C4-2B (cell line): ENCODE measurements at regions not wholly inside any gene's neighbourhood (a gene's known extent, or its start where the extent isn't known, plus 50 kb on each side); places are given as distances from the start of the nearest gene placed in this dataset.

Experiments
- H3K27ac ChIP-seq: fragments of 450-650 bp; 2 replicates; pipeline ENCODE4 v1.5.1; 2017
- CTCF ChIP-seq: fragments of 450-650 bp; conservative IDR thresholded peaks from 2 replicates; pipeline ENCODE4 v1.5.1; 2017; ENCODE audit warnings: mild to moderate bottlenecking
- ZFX ChIP-seq: fragments of 450-650 bp; IDR thresholded peaks from 2 replicates; pipeline ENCODE4 v1.6.1; 2017

- no peak overlapping the region for H3K27ac ChIP-seq
- no peak for TF ChIP-seq CTCF
- TF ChIP-seq ZFX = no peak
Measured at GRCh38 chrX:68928401-68928800, 99.6 kb downstream of the EFNB1 start.

- no peak overlapping the region for H3K27ac ChIP-seq
- no peak for TF ChIP-seq CTCF
- no peak for TF ChIP-seq ZFX
Measured at GRCh38 chrX:68927178-68927577, 98.4 kb downstream of the EFNB1 start.

GRCh38 chrX:68923147-68923546, 94.3 kb downstream of the EFNB1 start:
- TF ChIP-seq ZFX = no peak
- TF ChIP-seq CTCF = no peak
- no peak overlapping the region for H3K27ac ChIP-seq

- no peak overlapping the region for H3K27ac ChIP-seq
- TF ChIP-seq ZFX (no peak), CTCF (no peak)
Measured at GRCh38 chrX:68922013-68922412, 93.2 kb downstream of the EFNB1 start.

GRCh38 chrX:68920561-68920960, 91.7 kb downstream of the EFNB1 start:
- TF ChIP-seq ZFX (no peak), CTCF (no peak)
- no peak overlapping the region for H3K27ac ChIP-seq

- no peak overlapping the region for H3K27ac ChIP-seq
- no peak for TF ChIP-seq CTCF
- no peak for TF ChIP-seq ZFX
Measured at GRCh38 chrX:68919707-68920106, 90.9 kb downstream of the EFNB1 start.

- no peak for TF ChIP-seq ZFX
- TF ChIP-seq CTCF = no peak; the same call in 1 of the 2 replicates
- no peak overlapping the region for H3K27ac ChIP-seq
Measured at GRCh38 chrX:68918202-68918601, 89.4 kb downstream of the EFNB1 start.
